Natural killer cell (primary cell): ENCODE measurements at regions not wholly inside any gene's neighbourhood (a gene's known extent, or its start where the extent isn't known, plus 50 kb on each side); places are given as distances from the start of the nearest gene placed in this dataset.

Experiments
- ATAC-seq, 3 donors: fragments of 150-1000 bp in 2 of 3; fragments of 200-7000 bp in 1 of 3; cut with Tn5 transposase; 1 replicate in 1 of 3; 2 replicates in 2 of 3; pipeline ENCODE4 v1.10.0; 2021; ENCODE audit warnings: mild to moderate bottlenecking in 2 of 3, moderate library complexity in 2 of 3
- DNase-seq, 2 donors: peaks; one replicate each; pipeline versions ENCODE4 v3.0.0 to v3.0.0-alpha.2; 2013 to 2021; ENCODE audit warnings: mixed read lengths in 1 of 2
- H3K27ac ChIP-seq: one replicate; pipeline ENCODE4 v1.5.1; 2013; ENCODE audit warnings: mild to moderate bottlenecking, low read length
- H3K27me3 ChIP-seq: one replicate; pipeline ENCODE4 v1.6.1; 2013; ENCODE audit warnings: low read length; ENCODE audit not compliant: control insufficient read depth, insufficient read depth
- H3K36me3 ChIP-seq: one replicate; pipeline ENCODE4 v1.6.1; 2013; ENCODE audit warnings: low read length; ENCODE audit not compliant: control insufficient read depth, insufficient read depth
- H3K4me1 ChIP-seq: one replicate; pipeline ENCODE4 v1.6.1; 2013; ENCODE audit warnings: low read length; ENCODE audit not compliant: control insufficient read depth, insufficient read depth
- H3K4me3 ChIP-seq: one replicate; pipeline ENCODE4 v1.5.1; 2013; ENCODE audit warnings: low read length
- H3K9me3 ChIP-seq: one replicate; pipeline ENCODE4 v1.6.1; 2013; ENCODE audit warnings: low read length; ENCODE audit not compliant: control insufficient read depth, insufficient read depth
- H3K27ac Mint-ChIP-seq, 2 donors: one replicate each; pipeline ENCODE4 v1.8.0; 2022; ENCODE audit warnings: mild to moderate bottlenecking in 2 of 2, mixed read lengths in 2 of 2, moderate library complexity in 1 of 2
- H3K27me3 Mint-ChIP-seq, 2 donors: one replicate each; pipeline ENCODE4 v1.8.0; 2022; ENCODE audit warnings: low read depth in 2 of 2, mixed read lengths in 2 of 2
- H3K36me3 Mint-ChIP-seq: one replicate; pipeline ENCODE4 v1.8.0; 2022; ENCODE audit warnings: mixed read lengths
- H3K4me1 Mint-ChIP-seq, 2 donors: one replicate each; pipeline ENCODE4 v1.8.0; 2022; ENCODE audit warnings: mixed read lengths in 2 of 2
- H3K4me3 Mint-ChIP-seq: one replicate; pipeline ENCODE4 v1.8.0; 2022; ENCODE audit warnings: mild to moderate bottlenecking, moderate library complexity, mixed read lengths
- H3K9me3 Mint-ChIP-seq, 2 donors: one replicate each; pipeline ENCODE4 v1.8.0; 2022; ENCODE audit warnings: mixed read lengths in 2 of 2
- WGBS: methylation state at CpG from one replicate; pipeline ENCODE4 v1.1.7; 2013; ENCODE audit warnings: missing lambda C conversion rate; ENCODE audit not compliant: insufficient coverage; 5-methylcytosine and 5-hydroxymethylcytosine counted together
- intact Hi-C: fragments of 100-400 bp; cut with micrococcal nuclease; formaldehyde crosslinking; loops from one replicate; pipeline ENCODE4 v1.14.2; 2022
- TF ChIP-seq, protein P1 (sequence below): fragments of 200-600 bp; IDR thresholded peaks from one replicate; pipeline ENCODE4 v1.8.0; 2022; ENCODE audit warnings: antibody characterized with exemption

GRCh38 chr9:111250875-111251842, 78.9 kb downstream of the OR2K2 start:
- H3K9me3 Mint-ChIP-seq = no peaks in the 10 kb centered on the region
- intact Hi-C loops = loop anchor here (10.0 kb wide), 1 partner anchor 56 kb away; no protein-coding TSS in a partner anchor
- no peaks in the 10 kb centered on the region for H3K9me3 ChIP-seq
- TF ChIP-seq, protein P1, sequence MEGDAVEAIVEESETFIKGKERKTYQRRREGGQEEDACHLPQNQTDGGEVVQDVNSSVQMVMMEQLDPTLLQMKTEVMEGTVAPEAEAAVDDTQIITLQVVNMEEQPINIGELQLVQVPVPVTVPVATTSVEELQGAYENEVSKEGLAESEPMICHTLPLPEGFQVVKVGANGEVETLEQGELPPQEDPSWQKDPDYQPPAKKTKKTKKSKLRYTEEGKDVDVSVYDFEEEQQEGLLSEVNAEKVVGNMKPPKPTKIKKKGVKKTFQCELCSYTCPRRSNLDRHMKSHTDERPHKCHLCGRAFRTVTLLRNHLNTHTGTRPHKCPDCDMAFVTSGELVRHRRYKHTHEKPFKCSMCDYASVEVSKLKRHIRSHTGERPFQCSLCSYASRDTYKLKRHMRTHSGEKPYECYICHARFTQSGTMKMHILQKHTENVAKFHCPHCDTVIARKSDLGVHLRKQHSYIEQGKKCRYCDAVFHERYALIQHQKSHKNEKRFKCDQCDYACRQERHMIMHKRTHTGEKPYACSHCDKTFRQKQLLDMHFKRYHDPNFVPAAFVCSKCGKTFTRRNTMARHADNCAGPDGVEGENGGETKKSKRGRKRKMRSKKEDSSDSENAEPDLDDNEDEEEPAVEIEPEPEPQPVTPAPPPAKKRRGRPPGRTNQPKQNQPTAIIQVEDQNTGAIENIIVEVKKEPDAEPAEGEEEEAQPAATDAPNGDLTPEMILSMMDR = no peak
- ATAC-seq (no peak), DNase-seq (no peak)
- H3K4me1 ChIP-seq = no peaks in the 10 kb centered on the region
- no peak overlapping the region for H3K27ac ChIP-seq
- H3K4me3 ChIP-seq = no peak overlapping the region
- no peak overlapping the region for H3K27ac Mint-ChIP-seq
- H3K4me1 Mint-ChIP-seq = no peaks in the 10 kb centered on the region
- no peaks in the 10 kb centered on the region for H3K36me3 Mint-ChIP-seq
- no peaks in the 10 kb centered on the region for H3K36me3 ChIP-seq
- no peaks in the 10 kb centered on the region for H3K27me3 Mint-ChIP-seq
- no peak overlapping the region for H3K4me3 Mint-ChIP-seq
- 88% methylated on average over 6 of the region's 8 CpGs for WGBS
- H3K27me3 ChIP-seq = no peaks in the 10 kb centered on the region

- TF ChIP-seq, protein P1 = no peak
- WGBS = 12% methylated on average over 1 of the region's 1 CpG
- H3K27me3 Mint-ChIP-seq = no peaks in the 10 kb centered on the region
- no peak for DNase-seq
- H3K4me3 Mint-ChIP-seq = no peak overlapping the region
- H3K36me3 Mint-ChIP-seq = no peaks in the 10 kb centered on the region
- Histone ChIP-seq H3K9me3 (no peaks in the 10 kb centered on the region), H3K4me1 (no peaks in the 10 kb centered on the region), H3K27me3 (no peaks in the 10 kb centered on the region), H3K27ac (no peak overlapping the region), H3K36me3 (no peaks in the 10 kb centered on the region), H3K4me3 (no peak overlapping the region)
- H3K9me3 Mint-ChIP-seq = no peaks in the 10 kb centered on the region
- intact Hi-C loops = no loop called here
- no peak for ATAC-seq
- H3K4me1 Mint-ChIP-seq = no peaks in the 10 kb centered on the region
- H3K27ac Mint-ChIP-seq = no peak overlapping the region
Observed at GRCh38 chr9:111237447-111237846, 92.6 kb downstream of the OR2K2 start.

DNA sequence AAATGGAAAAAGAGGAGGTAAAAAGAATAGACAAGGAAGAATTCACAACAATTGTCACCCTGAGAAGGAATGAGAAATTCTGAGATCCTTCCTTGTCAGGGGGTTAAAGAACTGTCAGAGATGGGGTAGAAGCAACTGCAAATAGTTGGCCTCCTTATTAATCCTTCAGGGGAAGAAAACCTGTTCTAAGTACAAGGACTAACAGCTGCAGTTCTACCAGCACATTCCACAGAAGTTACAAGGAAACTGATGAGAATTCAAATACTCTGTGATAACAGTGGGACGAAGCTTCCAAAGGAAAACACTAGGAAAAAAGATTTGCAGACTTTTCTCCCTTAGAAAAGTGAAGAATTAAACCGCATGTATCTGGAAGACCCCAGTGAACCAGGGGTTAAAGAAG, 93.7 kb downstream of the OR2K2 start:
- 76% methylated on average over 2 of the region's 2 CpGs for WGBS
- H3K27me3 Mint-ChIP-seq = no peaks in the 10 kb centered on the region
- no peak overlapping the region for H3K4me3 Mint-ChIP-seq

More for the DNA sequence above, 93.7 kb downstream of the OR2K2 start:
- H3K27me3 ChIP-seq = no peaks in the 10 kb centered on the region
- no peak overlapping the region for H3K4me3 ChIP-seq
- H3K36me3 Mint-ChIP-seq = no peaks in the 10 kb centered on the region
- ATAC-seq (no peak), DNase-seq (no peak)
- H3K4me1 Mint-ChIP-seq = no peaks in the 10 kb centered on the region
- no peak overlapping the region for H3K27ac ChIP-seq
- no peaks in the 10 kb centered on the region for H3K9me3 ChIP-seq
- intact Hi-C loops = no loop called here
- no peaks in the 10 kb centered on the region for H3K36me3 ChIP-seq
- TF ChIP-seq, protein P1 = no peak
- no peaks in the 10 kb centered on the region for H3K9me3 Mint-ChIP-seq
- no peak overlapping the region for H3K27ac Mint-ChIP-seq
- H3K4me1 ChIP-seq = no peaks in the 10 kb centered on the region
